ENCODE measurements at regions not wholly inside any gene's neighbourhood (a gene's known extent, or its start where the extent isn't known, plus 50 kb on each side); places are given as distances from the start of the nearest gene placed in this dataset.
"Not testable (repeated sequence)": the region's sequence is repeated elsewhere in the genome, so short reads cannot be mapped to it uniquely, and the experiment has no call there.

DNA sequence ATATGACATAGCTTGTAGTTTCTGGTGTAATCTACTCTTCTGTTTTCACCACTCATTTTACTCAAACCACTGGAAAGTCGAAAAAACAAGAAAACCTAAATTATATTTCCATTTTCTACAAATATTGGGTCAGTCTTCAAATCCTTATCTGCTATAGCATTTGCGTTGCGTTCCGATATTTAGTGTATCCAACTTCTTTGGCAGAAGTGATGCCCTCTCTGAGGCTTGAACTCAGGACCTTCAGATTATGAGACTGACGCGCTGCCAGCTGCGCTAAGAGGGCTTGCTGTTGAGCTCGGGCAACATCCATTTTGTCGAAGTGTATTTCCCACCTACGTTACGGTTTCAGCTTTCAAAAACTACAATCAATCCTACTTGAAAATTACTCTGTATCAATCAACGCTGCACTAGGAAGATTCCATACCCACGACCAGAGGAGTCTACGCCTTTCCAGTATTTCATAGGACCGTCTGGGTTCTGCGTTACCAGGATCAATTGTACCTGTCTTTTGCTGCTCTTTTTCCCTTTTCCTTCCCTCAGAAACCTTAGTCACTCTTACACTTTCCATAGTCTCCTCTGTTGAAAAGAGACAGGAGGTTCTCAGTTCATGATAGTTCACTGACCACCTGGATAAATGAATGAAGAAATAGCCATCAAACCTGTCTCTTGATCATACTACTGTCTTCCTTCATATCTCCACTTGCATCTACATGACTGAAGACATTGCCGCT, 140.5 kb upstream of the ZNF322 start:
- not testable (repeated sequence) for DNase-seq (ENCODE audit: low read depth in 2 of 2)

- DNase-seq (ENCODE audit: low read depth in 2 of 2): not testable (repeated sequence)
Measured at GRCh38 chr6:26803762-26804161, 144.2 kb upstream of the ZNF322 start.

DNA sequence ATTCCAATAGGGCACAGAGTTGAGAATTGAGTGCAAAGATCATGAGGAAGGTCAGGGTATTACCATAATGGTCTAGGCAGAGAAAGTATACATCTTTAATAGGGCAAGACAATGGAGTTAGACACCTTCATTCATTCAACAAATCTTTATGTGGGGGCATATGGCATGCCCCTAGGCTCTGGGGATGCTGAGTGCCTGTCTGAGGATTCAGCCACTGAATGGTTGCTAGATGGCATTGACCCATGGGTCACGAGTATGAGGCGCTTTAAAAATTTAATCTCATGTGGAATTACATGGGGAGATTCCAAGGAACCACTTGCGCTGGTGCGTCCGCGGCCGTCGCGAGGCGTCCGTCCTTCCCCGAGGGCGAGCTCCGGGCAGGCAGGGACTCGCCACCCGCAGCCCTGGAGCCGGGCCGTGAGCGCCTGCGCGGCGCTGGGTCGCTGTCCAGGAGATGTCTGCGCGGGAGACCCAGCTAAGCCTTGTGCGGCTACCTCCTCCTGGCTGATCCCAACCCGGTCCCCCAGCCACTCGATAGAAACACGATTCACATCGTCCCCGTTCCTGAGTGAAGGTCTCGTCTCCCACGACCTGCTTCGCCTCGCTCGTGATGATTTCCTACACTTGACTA, 152.1 kb upstream of the ZNF322 start:
- not testable (repeated sequence) for DNase-seq (ENCODE audit: low read depth in 2 of 2)

- DNase-seq (ENCODE audit: low read depth in 2 of 2): not testable (repeated sequence)
Measured at GRCh38 chr6:26818640-26819225, 159.2 kb upstream of the ZNF322 start.

DNA sequence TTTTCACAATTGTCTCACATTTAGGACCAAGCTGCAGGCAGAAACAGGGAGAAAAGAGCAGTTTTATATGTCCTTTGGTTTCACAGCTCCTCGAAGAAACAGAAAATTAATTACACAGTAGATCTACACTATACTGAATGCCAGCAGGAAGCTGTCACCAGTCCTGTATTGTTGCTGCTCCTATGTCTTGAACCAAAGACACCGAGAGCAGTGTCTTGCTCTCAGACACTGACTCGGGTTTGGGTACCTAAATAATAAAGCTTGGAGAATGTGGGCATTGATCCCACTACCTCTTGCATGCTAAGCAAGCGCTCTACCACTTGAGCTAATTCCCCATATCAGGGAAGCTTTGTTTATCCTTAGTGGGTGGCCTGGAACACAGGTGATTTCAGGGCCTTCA, 168.4 kb upstream of the ZNF322 start:
- DNase-seq (ENCODE audit: low read depth in 2 of 2): not testable (repeated sequence)

DNA sequence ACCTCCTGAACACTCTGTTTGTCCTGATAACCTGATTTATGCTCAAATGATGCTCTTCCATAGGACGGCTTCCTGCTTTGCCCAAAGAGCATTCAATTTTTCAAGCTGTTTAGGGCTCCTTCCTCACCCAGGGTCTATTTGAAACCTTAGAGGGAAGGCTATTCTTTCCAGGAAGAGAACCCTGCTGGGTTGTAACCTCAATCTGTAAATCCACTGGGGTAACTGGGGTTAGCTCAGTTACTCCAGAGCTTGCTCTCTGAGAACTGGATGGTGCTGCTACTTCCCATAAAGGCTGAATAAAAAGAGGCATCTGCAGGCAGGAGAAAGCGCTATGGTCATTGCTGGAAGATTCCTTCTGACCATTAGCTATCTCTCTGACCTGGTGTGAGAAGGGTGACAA, 169.9 kb upstream of the ZNF322 start:
- not testable (repeated sequence) for DNase-seq (ENCODE audit: low read depth in 2 of 2)

- DNase-seq (ENCODE audit: low read depth in 2 of 2): not testable (repeated sequence)
Measured at GRCh38 chr6:26830992-26831391, 171.4 kb upstream of the ZNF322 start.

DNA sequence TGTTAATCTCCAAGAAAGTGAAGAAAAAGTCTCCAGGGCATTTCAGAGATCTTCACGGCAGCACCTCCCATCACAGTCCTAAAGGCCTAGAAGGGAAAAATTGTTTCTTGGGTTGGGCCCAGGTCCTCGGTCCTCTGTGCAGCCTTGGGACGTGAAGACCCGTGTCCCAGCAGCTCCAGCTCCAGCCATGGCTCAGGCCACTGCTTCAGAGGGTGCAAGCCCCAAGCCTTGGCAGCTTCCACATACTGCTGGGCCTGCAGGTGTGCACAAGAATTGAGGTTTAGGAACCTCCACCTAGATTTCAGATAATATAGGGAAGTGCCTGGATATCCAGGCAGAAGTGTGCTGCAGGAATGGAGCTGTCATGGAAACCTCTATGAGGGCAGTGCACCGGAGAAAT, 176.2 kb upstream of the ZNF322 start:
- not testable (repeated sequence) for DNase-seq (ENCODE audit: low read depth in 2 of 2)

GRCh38 chr6:26836657-26837056, 177.1 kb upstream of the ZNF322 start:
- DNase-seq (ENCODE audit: low read depth in 2 of 2): not testable (repeated sequence)

DNA sequence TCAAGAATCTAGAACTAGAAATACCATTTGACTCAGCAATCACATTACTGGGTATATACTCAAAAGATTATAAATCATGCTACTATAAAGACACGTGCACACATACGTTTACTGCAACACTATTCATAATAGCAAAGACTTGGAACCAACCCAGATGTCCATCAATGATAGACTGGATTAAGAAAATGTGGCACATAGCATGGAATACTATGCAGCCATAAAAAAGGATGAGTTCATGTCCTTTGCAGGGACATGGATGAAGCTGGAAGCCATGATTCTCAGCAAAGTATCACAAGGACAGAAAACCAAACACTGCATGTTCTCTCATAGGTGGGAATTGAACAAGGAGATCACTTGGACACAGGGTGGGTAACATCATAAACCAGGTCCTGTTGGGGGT, 185.3 kb upstream of the ZNF322 start:
- DNase-seq (ENCODE audit: low read depth in 2 of 2): not testable (repeated sequence)

DNA sequence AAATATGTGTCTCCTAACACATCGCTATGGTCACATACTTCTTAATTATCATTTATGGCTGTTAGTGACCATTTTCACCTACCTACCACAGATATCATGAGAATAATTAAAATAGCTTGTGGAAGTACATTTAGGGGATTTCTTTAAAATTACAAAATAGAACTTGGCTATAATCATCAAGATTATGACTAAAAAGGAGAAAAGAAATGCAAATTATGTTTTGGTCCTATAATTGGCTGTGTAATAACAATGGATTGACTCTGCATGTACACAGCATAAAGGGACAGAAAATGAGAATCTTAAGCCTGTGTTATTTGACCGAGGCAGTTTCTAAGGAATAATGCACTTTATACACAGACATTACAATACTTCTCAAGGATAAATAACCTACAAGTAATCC, 197.7 kb upstream of the ZNF322 start:
- DNase-seq (ENCODE audit: low read depth in 2 of 2): not testable (repeated sequence)

DNA sequence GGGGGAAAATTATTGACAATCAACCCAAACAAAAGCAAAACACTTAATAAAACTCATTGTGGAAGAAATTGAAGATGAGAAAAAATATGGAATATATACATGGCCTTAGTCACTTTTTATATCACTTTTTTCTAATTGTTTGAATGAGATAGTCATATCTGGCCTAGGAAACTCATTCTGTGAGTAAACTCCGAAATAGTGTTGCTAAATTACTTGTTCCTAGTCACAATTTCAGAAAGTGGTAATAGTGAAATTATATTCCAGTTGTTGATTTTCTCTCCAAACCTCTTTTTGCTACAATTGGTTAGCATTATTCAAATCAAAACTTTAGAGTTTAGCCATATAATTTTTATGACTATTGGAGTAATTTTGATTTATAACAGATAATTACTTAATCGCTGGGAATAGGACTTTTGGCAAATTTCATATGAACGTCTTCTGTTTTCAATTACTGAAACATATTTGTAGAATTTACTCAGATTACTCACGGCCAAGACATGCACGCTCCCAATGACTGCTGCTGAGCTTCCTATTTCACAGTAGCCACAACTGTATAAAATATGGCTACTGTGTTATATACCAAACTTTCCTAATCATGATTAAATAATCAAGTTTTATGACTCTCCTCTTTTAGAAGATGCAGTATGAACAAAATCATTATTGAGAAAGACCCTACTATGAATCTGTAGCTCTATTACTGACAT, 199.7 kb upstream of the ZNF322 start:
- DNase-seq (ENCODE audit: low read depth in 2 of 2): not testable (repeated sequence)

- DNase-seq (ENCODE audit: low read depth in 2 of 2): not testable (repeated sequence)
Measured at GRCh38 chr6:26859771-26860163, 200.2 kb upstream of the ZNF322 start.

DNA sequence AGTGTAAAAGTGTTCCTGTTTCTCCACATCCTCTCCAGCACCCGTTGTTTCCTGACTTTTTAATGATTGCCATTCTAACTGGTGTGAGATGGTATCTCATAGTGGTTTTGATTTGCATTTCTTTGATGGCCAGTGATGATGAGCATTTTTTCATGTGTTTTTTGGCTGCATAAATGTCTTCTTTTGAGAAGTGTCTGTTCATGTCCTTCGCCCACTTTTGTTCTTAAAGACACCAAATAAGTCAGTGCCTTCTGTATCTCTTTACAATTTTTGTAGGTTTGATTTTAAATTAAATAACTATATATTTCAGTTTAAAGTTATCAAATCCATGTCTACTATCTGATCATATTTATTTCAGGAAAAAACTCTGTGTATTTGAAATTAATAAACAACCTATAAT, 202.4 kb upstream of the ZNF322 start:
- not testable (repeated sequence) for DNase-seq (ENCODE audit: low read depth in 2 of 2)

- not testable (repeated sequence) for DNase-seq (ENCODE audit: low read depth in 2 of 2)
Measured at GRCh38 chr6:26863641-26864040, 204.1 kb upstream of the ZNF322 start.

- DNase-seq (ENCODE audit: low read depth in 2 of 2): not testable (repeated sequence)
Measured at GRCh38 chr6:26898785-26899184, 239.2 kb upstream of the ZNF322 start.

DNA sequence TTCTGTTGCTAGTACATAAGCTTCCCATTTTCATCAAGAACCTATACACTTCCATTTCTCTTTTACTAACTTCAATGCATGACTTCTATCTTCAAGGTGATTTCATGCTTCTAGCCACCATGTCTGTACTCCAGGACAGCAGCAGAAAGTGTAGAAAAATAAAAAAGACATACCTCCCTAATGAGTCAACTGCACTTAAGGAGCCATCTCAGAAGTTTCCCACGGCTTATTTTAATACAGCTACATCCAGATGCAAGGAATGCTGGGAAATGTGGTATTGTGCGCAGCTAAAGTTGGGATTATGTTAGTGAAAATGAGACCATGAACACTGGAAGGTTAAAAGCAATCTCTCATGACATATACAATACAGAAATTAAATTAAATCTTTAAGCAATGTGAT, 264.7 kb upstream of the ZNF322 start:
- not testable (repeated sequence) for DNase-seq (ENCODE audit: low read depth in 2 of 2)

DNA sequence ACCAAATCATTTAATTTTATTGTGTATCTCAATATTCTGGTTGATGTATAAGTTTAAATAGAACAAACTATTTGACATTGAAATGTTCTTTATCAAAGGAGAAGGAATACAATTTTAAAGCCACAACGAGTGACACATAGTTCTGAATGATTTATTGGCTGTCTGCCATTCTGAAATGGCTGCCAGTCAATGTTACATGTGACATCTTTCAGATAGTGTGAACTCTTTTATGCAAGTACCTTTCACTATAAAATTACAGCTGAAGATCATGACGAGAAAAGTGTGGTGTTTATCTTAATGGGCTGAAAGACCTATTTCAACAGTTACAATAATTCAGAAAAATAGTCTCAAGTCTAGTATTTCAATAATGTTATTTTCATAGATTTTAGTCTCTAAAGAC, 268.6 kb upstream of the ZNF322 start:
- not testable (repeated sequence) for DNase-seq (ENCODE audit: low read depth in 2 of 2)

DNA sequence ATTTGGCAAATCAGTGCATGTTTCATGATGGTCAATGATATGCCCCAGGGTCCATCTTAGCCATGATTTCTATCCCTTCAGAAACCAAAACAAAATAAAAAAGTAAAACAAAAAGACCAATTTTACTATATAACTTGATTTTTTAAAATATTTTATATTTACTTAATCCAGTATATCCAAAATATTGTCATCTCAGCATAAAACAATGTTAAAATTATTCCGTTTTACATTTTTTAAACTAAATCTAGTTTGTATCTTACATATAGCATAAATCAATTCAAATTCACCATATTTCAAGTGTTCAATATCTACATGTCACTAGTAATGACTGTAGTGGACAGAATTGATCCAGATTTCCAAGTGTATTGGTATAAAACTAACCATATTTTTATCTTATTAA, 277.7 kb upstream of the ZNF322 start:
- DNase-seq (ENCODE audit: low read depth in 2 of 2): not testable (repeated sequence)

DNA sequence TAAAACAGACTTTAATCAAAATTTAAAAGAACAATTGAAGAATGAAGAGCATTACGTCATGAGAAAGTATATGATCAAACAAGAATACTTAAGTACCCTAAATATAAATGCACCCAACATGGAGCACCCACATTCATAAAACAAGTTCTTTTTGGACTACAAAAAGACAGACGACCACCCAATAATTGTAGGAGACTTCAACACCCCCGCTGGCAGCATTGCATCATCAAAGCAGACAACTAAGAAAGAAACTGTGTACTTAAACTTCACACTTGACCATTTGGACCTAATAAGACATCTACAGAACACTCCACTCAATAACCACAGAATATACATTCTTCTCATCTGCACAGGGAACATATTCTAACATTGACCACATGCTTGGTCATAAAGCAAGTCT, 291.7 kb upstream of the ZNF322 start:
- DNase-seq (ENCODE audit: low read depth in 2 of 2): not testable (repeated sequence)

GRCh38 chr6:26956078-26956600, 291.4 kb upstream of the PRSS16 start:
- peak; percentile 0 to 2 for DNase-seq (ENCODE audit: low read depth in 2 of 2)

GRCh38 chr6:26956601-26957184, 290.8 kb upstream of the PRSS16 start:
- DNase-seq (ENCODE audit: low read depth in 2 of 2): peak; percentile 57 to 62
